Sigmoid colon (tissue), 4 donors: ENCODE measurements at regions not wholly inside any gene's neighbourhood (a gene's known extent, or its start where the extent isn't known, plus 50 kb on each side); places are given as distances from the start of the nearest gene placed in this dataset.

Source experiments
- EP300 ChIP-seq, 4 donors: sonication (generic); formaldehyde crosslinking; IDR thresholded peaks; one replicate each; pipeline ENCODE4 v1.6.1; 2017; ENCODE audit warnings: antibody characterized with exemption in 4 of 4
- POLR2A ChIP-seq, 2 donors: fragments of 450-650 bp; IDR thresholded peaks; one replicate each; pipeline ENCODE4 v1.6.1; 2016; ENCODE audit warnings: antibody characterized with exemption in 2 of 2, mild to moderate bottlenecking in 2 of 2, moderate library complexity in 2 of 2
- POLR2AphosphoS5 ChIP-seq, 4 donors: sonication (generic); formaldehyde crosslinking; IDR thresholded peaks; one replicate each; pipeline ENCODE4 v1.6.1; 2017; ENCODE audit warnings: antibody characterized with exemption in 4 of 4
- TF ChIP-seq, protein P1 (sequence below), 4 experiments: fragments of 450-650 bp in 3 of 4; fragments of 200-600 bp in 1 of 4; IDR thresholded peaks; one replicate each; pipeline ENCODE4 v1.5.1; 2016 to 2019; ENCODE audit warnings: antibody characterized with exemption in 4 of 4, mild to moderate bottlenecking in 3 of 4, moderate library complexity in 2 of 4

DNA sequence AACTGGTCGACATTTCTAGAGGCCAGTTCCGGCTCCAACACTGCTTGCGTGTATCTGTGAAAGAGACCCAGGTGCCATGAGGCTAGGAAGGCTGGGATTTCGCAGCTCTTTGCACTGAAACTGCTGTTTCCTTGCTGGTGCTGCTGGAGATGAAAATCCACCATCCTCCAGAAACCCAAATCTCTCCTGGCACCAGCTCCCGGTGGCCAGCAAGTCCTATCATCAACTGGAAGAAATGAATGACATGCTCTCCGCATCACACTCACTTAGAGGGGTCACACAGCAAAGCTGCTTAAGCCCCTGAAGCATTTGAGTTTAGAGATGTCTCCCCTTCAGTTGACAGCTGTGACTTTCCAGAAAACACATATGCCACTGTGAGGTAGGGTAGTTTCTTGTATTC, 471.8 kb upstream of the PROK2 start:
- TF ChIP-seq, protein P1, sequence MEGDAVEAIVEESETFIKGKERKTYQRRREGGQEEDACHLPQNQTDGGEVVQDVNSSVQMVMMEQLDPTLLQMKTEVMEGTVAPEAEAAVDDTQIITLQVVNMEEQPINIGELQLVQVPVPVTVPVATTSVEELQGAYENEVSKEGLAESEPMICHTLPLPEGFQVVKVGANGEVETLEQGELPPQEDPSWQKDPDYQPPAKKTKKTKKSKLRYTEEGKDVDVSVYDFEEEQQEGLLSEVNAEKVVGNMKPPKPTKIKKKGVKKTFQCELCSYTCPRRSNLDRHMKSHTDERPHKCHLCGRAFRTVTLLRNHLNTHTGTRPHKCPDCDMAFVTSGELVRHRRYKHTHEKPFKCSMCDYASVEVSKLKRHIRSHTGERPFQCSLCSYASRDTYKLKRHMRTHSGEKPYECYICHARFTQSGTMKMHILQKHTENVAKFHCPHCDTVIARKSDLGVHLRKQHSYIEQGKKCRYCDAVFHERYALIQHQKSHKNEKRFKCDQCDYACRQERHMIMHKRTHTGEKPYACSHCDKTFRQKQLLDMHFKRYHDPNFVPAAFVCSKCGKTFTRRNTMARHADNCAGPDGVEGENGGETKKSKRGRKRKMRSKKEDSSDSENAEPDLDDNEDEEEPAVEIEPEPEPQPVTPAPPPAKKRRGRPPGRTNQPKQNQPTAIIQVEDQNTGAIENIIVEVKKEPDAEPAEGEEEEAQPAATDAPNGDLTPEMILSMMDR (IDR thresholded peaks at IDR 0.05) = no peak
- TF ChIP-seq POLR2A (IDR thresholded peaks at IDR 0.05) (no peak), POLR2AphosphoS5 (IDR thresholded peaks at IDR 0.05) (no peak), EP300 (IDR thresholded peaks at IDR 0.05) (no peak)
